Neural progenitor cell (in vitro differentiated cells): ENCODE measurements at regions not wholly inside any gene's neighbourhood (a gene's known extent, or its start where the extent isn't known, plus 50 kb on each side); places are given as distances from the start of the nearest gene placed in this dataset.

Source experiments
- EZH2 ChIP-seq: fragments of 200-600 bp; sonication (generic); IDR thresholded peaks from 2 replicates; pipeline ENCODE4 v1.6.1; 2017; ENCODE audit warnings: antibody characterized with exemption, mild to moderate bottlenecking, moderate library complexity
- EZH2phosphoT487 ChIP-seq: fragments of 200-600 bp; sonication (generic); IDR thresholded peaks from 2 replicates; pipeline ENCODE4 v1.6.1; 2017; ENCODE audit warnings: antibody characterized with exemption
- TF ChIP-seq, protein P1 (sequence below): fragments of 200-600 bp; sonication (generic); IDR thresholded peaks from 2 replicates; pipeline ENCODE4 v1.5.1; 2017; ENCODE audit warnings: antibody characterized with exemption, mild to moderate bottlenecking

- TF ChIP-seq, protein P1, sequence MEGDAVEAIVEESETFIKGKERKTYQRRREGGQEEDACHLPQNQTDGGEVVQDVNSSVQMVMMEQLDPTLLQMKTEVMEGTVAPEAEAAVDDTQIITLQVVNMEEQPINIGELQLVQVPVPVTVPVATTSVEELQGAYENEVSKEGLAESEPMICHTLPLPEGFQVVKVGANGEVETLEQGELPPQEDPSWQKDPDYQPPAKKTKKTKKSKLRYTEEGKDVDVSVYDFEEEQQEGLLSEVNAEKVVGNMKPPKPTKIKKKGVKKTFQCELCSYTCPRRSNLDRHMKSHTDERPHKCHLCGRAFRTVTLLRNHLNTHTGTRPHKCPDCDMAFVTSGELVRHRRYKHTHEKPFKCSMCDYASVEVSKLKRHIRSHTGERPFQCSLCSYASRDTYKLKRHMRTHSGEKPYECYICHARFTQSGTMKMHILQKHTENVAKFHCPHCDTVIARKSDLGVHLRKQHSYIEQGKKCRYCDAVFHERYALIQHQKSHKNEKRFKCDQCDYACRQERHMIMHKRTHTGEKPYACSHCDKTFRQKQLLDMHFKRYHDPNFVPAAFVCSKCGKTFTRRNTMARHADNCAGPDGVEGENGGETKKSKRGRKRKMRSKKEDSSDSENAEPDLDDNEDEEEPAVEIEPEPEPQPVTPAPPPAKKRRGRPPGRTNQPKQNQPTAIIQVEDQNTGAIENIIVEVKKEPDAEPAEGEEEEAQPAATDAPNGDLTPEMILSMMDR = no peak
- TF ChIP-seq EZH2 (no peak), EZH2phosphoT487 (no peak)
These were observed 444.0 kb upstream of the FLRT2 start for GRCh38 chr14:85085981-85086380.
